Osteocyte (in vitro differentiated cells): ENCODE measurements at regions not wholly inside any gene's neighbourhood (a gene's known extent, or its start where the extent isn't known, plus 50 kb on each side); places are given as distances from the start of the nearest gene placed in this dataset.

Source experiments
- DNase-seq: peaks from one replicate; pipeline ENCODE4 v3.0.0; 2021; ENCODE audit warnings: mixed read lengths; ENCODE audit not compliant: unreplicated experiment; ENCODE audit errors: extremely low spot score
- H3K27ac Mint-ChIP-seq: one replicate; pipeline ENCODE4 v1.8.0; 2021; ENCODE audit warnings: mild to moderate bottlenecking, mixed read lengths; ENCODE audit not compliant: unreplicated experiment
- H3K27me3 Mint-ChIP-seq: one replicate; pipeline ENCODE4 v1.8.0; 2021; ENCODE audit warnings: mixed read lengths; ENCODE audit not compliant: unreplicated experiment
- H3K36me3 Mint-ChIP-seq: one replicate; pipeline ENCODE4 v1.8.0; 2021; ENCODE audit warnings: mixed read lengths; ENCODE audit not compliant: unreplicated experiment
- H3K4me1 Mint-ChIP-seq: one replicate; pipeline ENCODE4 v1.8.0; 2021; ENCODE audit warnings: mixed read lengths; ENCODE audit not compliant: unreplicated experiment
- H3K4me3 Mint-ChIP-seq: one replicate; pipeline ENCODE4 v1.8.0; 2021; ENCODE audit warnings: mild to moderate bottlenecking, moderate library complexity, mixed read lengths; ENCODE audit not compliant: unreplicated experiment
- H3K9me3 Mint-ChIP-seq: one replicate; pipeline ENCODE4 v1.8.0; 2021; ENCODE audit warnings: mixed read lengths; ENCODE audit not compliant: unreplicated experiment
- CTCF ChIP-seq: fragments of 200-600 bp; sonication (generic); IDR thresholded peaks from 2 replicates; pipeline ENCODE4 v1.5.0; 2021; ENCODE audit warnings: antibody characterized with exemption, mild to moderate bottlenecking, moderate library complexity

- Mint-ChIP-seq H3K27me3 (no peaks in the 10 kb centered on the region), H3K4me3 (no peak overlapping the region), H3K27ac (no peak overlapping the region), H3K9me3 (peaks cover 14% of the 10 kb centered on the region), H3K4me1 (peaks cover 5% of the 10 kb centered on the region), H3K36me3 (peaks cover 10% of the 10 kb centered on the region)
- no peak for TF ChIP-seq CTCF
- no peak for DNase-seq
Observed at GRCh38 chr2:10201201-10201600, 78.7 kb downstream of the RRM2 start.

GRCh38 chr2:10202131-10202665 is 79.7 kb downstream of the RRM2 start:
- H3K36me3 Mint-ChIP-seq = peaks cover 10% of the 10 kb centered on the region
- DNase-seq = no peak
- no peak overlapping the region for H3K27ac Mint-ChIP-seq
- no peak for TF ChIP-seq CTCF
- H3K27me3 Mint-ChIP-seq = no peaks in the 10 kb centered on the region
- H3K4me3 Mint-ChIP-seq = no peak overlapping the region
- H3K4me1 Mint-ChIP-seq = peaks cover 5% of the 10 kb centered on the region
- peaks cover 14% of the 10 kb centered on the region for H3K9me3 Mint-ChIP-seq

GRCh38 chr2:10204326-10205161 is 82.0 kb downstream of the RRM2 start:
- no peak for TF ChIP-seq CTCF
- Mint-ChIP-seq H3K9me3 (peaks cover 4% of the 10 kb centered on the region), H3K4me1 (peaks cover 5% of the 10 kb centered on the region), H3K27ac (no peak overlapping the region), H3K4me3 (no peak overlapping the region), H3K36me3 (peaks cover 3% of the 10 kb centered on the region), H3K27me3 (no peaks in the 10 kb centered on the region)
- no peak for DNase-seq

- Mint-ChIP-seq H3K36me3 (peaks cover 3% of the 10 kb centered on the region), H3K4me3 (no peak overlapping the region), H3K4me1 (peaks cover 5% of the 10 kb centered on the region), H3K27me3 (no peaks in the 10 kb centered on the region), H3K9me3 (peaks cover 4% of the 10 kb centered on the region), H3K27ac (no peak overlapping the region)
- no peak for TF ChIP-seq CTCF
- DNase-seq = no peak
Observed at GRCh38 chr2:10205162-10205475, 82.6 kb downstream of the RRM2 start.

- no peaks in the 10 kb centered on the region for H3K9me3 Mint-ChIP-seq
- no peak for TF ChIP-seq CTCF
Observed at GRCh38 chr2:10208736-10209135, 86.2 kb downstream of the RRM2 start.

More at GRCh38 chr2:10208736-10209135, 86.2 kb downstream of the RRM2 start:
- no peak overlapping the region for H3K27ac Mint-ChIP-seq
- DNase-seq = no peak
- no peaks in the 10 kb centered on the region for H3K4me1 Mint-ChIP-seq
- H3K4me3 Mint-ChIP-seq = no peak overlapping the region
- no peaks in the 10 kb centered on the region for H3K27me3 Mint-ChIP-seq
- H3K36me3 Mint-ChIP-seq = no peaks in the 10 kb centered on the region
